ENCODE measurements at regions not wholly inside any gene's neighbourhood (a gene's known extent, or its start where the extent isn't known, plus 50 kb on each side); places are given as distances from the start of the nearest gene placed in this dataset.
"Not testable (repeated sequence)": the region's sequence is repeated elsewhere in the genome, so short reads cannot be mapped to it uniquely, and the experiment has no call there.

DNA sequence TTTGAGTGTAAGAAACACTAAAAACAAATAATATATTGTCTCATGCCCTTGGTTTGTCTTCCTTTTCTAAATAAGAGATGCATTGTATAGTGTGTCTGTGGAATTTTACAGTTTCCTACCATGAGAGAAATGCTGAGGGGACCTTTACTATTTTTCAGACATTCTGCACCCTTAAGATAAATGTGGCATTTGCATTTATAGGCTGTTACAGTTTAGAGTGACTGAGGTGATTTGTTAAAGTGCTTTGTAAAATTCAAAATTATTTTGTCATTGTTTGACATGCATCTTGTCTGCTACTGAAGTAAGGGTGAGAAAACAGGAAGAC lies 78.9 kb upstream of the ZSWIM2 start:
- H3K4me1 ChIP-seq (ENCODE audit: control insufficient read depth, insufficient read depth, low read length), result no peaks in the 10 kb centered on the region
- no peaks in the 10 kb centered on the region for H3K36me3 ChIP-seq (ENCODE audit: control insufficient read depth, insufficient read depth, low read length)
- H3K4me3 ChIP-seq (ENCODE audit: low read depth, low read length), result no peak overlapping the region
- H3K9ac ChIP-seq (ENCODE audit: low read length), result no peak overlapping the region
- H3K9me3 ChIP-seq (ENCODE audit: control insufficient read depth, insufficient read depth, low read depth, low read length), result no peaks in the 10 kb centered on the region
- H3K27ac ChIP-seq (ENCODE audit: low read depth, low read length), result no peak overlapping the region
- no peaks in the 10 kb centered on the region for H3K27me3 ChIP-seq (ENCODE audit: control insufficient read depth, insufficient read depth, low read length)

DNA sequence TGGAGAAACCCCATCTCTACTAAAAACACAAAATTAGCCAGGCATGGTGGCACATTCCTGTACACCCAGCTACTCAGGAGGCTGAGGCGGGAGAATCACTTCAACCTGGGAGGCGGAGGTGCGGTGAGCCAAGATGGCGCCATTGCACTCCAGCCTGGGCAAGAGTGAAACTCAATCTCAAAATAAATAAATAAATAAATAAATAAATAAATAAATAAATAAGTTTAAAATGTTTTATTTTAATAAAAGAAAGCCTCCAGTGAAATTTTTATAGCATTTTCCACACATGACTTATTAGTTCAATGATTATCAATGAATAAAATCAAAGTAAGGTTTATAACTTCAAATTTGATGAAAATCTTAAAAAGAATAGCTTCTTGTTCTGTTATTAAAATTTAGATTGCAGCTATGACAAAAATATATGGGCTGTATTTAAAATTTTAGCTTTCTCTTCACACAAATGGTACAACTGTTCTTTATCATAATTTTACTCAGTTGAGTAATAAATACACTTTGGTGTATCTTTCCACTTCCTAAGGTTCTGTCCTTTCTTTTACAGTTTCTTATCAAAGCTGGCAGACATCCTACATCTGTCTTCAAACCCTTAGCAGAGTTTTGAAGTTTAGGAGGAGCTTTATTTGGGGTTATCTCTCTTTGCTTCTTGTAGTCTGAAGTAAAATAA lies 78.4 kb upstream of the ZSWIM2 start:
- Histone ChIP-seq H3K27me3 (ENCODE audit: control insufficient read depth, insufficient read depth, low read length) (no peaks in the 10 kb centered on the region), H3K4me1 (ENCODE audit: control insufficient read depth, insufficient read depth, low read length) (no peaks in the 10 kb centered on the region), H3K36me3 (ENCODE audit: control insufficient read depth, insufficient read depth, low read length) (no peaks in the 10 kb centered on the region), H3K9me3 (ENCODE audit: control insufficient read depth, insufficient read depth, low read depth, low read length) (no peaks in the 10 kb centered on the region), H3K4me3 (ENCODE audit: low read depth, low read length) (no peak overlapping the region), H3K27ac (ENCODE audit: low read depth, low read length) (no peak overlapping the region), H3K9ac (ENCODE audit: low read length) (no peak overlapping the region)

DNA sequence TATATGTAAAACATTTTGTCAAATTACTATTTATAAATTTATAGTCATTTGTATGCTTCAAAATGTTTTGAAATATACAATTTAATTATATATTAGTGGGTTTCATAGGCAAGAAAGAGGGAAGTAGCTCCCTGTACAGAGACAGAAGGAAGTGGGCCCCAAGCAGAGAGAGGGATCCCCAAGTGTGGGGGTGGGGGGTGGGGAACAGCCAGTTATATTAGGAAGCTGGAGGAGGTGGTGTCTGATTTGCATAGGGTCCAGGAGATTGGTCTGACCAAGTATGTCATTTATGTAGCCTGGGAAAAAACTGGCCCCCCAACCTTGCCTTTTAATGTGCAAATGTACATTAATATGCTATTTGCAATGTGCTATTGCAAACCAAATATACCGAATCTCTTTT lies 76.5 kb upstream of the ZSWIM2 start:
- H3K4me3 ChIP-seq (ENCODE audit: low read depth, low read length), result no peak overlapping the region

GRCh38 chr2:186922316-186922715 lies 73.3 kb upstream of the ZSWIM2 start:
- not testable (repeated sequence) for H3K27ac ChIP-seq (ENCODE audit: low read depth, low read length); H3K9ac ChIP-seq (ENCODE audit: low read length); H3K9me3 ChIP-seq (ENCODE audit: control insufficient read depth, insufficient read depth, low read depth, low read length); H3K4me1 ChIP-seq (ENCODE audit: control insufficient read depth, insufficient read depth, low read length); H3K27me3 ChIP-seq (ENCODE audit: control insufficient read depth, insufficient read depth, low read length); H3K36me3 ChIP-seq (ENCODE audit: control insufficient read depth, insufficient read depth, low read length); H3K4me3 ChIP-seq (ENCODE audit: low read depth, low read length)

More for the DNA sequence above, 76.5 kb upstream of the ZSWIM2 start:
- no peaks in the 10 kb centered on the region for H3K27me3 ChIP-seq (ENCODE audit: control insufficient read depth, insufficient read depth, low read length)
- no peaks in the 10 kb centered on the region for H3K36me3 ChIP-seq (ENCODE audit: control insufficient read depth, insufficient read depth, low read length)
- no peak overlapping the region for H3K9ac ChIP-seq (ENCODE audit: low read length)
- no peaks in the 10 kb centered on the region for H3K4me1 ChIP-seq (ENCODE audit: control insufficient read depth, insufficient read depth, low read length)
- H3K27ac ChIP-seq (ENCODE audit: low read depth, low read length), result no peak overlapping the region
- no peaks in the 10 kb centered on the region for H3K9me3 ChIP-seq (ENCODE audit: control insufficient read depth, insufficient read depth, low read depth, low read length)

- Histone ChIP-seq H3K9me3 (ENCODE audit: control insufficient read depth, insufficient read depth, low read depth, low read length) (no peaks in the 10 kb centered on the region), H3K4me1 (ENCODE audit: control insufficient read depth, insufficient read depth, low read length) (no peaks in the 10 kb centered on the region), H3K36me3 (ENCODE audit: control insufficient read depth, insufficient read depth, low read length) (no peaks in the 10 kb centered on the region), H3K27ac (ENCODE audit: low read depth, low read length) (no peak overlapping the region), H3K27me3 (ENCODE audit: control insufficient read depth, insufficient read depth, low read length) (no peaks in the 10 kb centered on the region), H3K9ac (ENCODE audit: low read length) (no peak overlapping the region), H3K4me3 (ENCODE audit: low read depth, low read length) (no peak overlapping the region)
Observed at GRCh38 chr2:186919296-186919695, 70.3 kb upstream of the ZSWIM2 start.

- no peak overlapping the region for H3K27ac ChIP-seq (ENCODE audit: low read depth, low read length)
- H3K9me3 ChIP-seq (ENCODE audit: control insufficient read depth, insufficient read depth, low read depth, low read length), result no peaks in the 10 kb centered on the region
- H3K36me3 ChIP-seq (ENCODE audit: control insufficient read depth, insufficient read depth, low read length), result no peaks in the 10 kb centered on the region
- H3K9ac ChIP-seq (ENCODE audit: low read length), result no peak overlapping the region
- H3K4me3 ChIP-seq (ENCODE audit: low read depth, low read length), result no peak overlapping the region
- no peaks in the 10 kb centered on the region for H3K27me3 ChIP-seq (ENCODE audit: control insufficient read depth, insufficient read depth, low read length)
- no peaks in the 10 kb centered on the region for H3K4me1 ChIP-seq (ENCODE audit: control insufficient read depth, insufficient read depth, low read length)
Observed at GRCh38 chr2:186918495-186918894, 69.5 kb upstream of the ZSWIM2 start.

- Histone ChIP-seq H3K27ac (ENCODE audit: low read depth, low read length) (no peak overlapping the region), H3K36me3 (ENCODE audit: control insufficient read depth, insufficient read depth, low read length) (no peaks in the 10 kb centered on the region), H3K4me3 (ENCODE audit: low read depth, low read length) (no peak overlapping the region), H3K9me3 (ENCODE audit: control insufficient read depth, insufficient read depth, low read depth, low read length) (no peaks in the 10 kb centered on the region), H3K9ac (ENCODE audit: low read length) (no peak overlapping the region), H3K4me1 (ENCODE audit: control insufficient read depth, insufficient read depth, low read length) (no peaks in the 10 kb centered on the region), H3K27me3 (ENCODE audit: control insufficient read depth, insufficient read depth, low read length) (no peaks in the 10 kb centered on the region)
Observed at GRCh38 chr2:186917866-186918265, 68.9 kb upstream of the ZSWIM2 start.

- Histone ChIP-seq H3K9ac (ENCODE audit: low read length) (no peak overlapping the region), H3K27ac (ENCODE audit: low read depth, low read length) (no peak overlapping the region), H3K9me3 (ENCODE audit: control insufficient read depth, insufficient read depth, low read depth, low read length) (no peaks in the 10 kb centered on the region), H3K36me3 (ENCODE audit: control insufficient read depth, insufficient read depth, low read length) (no peaks in the 10 kb centered on the region), H3K4me1 (ENCODE audit: control insufficient read depth, insufficient read depth, low read length) (no peaks in the 10 kb centered on the region), H3K4me3 (ENCODE audit: low read depth, low read length) (no peak overlapping the region), H3K27me3 (ENCODE audit: control insufficient read depth, insufficient read depth, low read length) (no peaks in the 10 kb centered on the region)
Observed at GRCh38 chr2:186913870-186914269, 64.9 kb upstream of the ZSWIM2 start.

DNA sequence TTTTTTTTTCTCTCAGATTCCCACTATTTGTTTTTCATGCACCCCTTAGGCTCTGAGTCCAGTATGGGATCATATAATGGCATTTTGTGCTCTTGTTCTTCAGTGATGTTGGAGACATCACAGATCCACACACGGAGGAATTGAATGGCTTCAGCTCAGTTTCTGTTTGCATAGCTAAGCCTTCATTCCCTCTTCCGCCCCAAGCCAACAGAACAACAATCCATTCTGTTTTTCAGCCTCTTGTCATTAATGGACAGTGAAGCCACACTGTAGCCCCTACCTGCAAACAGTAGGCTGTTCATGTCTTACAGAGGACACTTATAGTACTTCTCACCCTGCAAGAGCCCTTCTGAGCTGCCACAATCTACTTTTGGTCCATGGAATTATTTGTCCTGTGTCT lies 64.0 kb upstream of the ZSWIM2 start:
- no peaks in the 10 kb centered on the region for H3K27me3 ChIP-seq (ENCODE audit: control insufficient read depth, insufficient read depth, low read length)
- H3K9ac ChIP-seq (ENCODE audit: low read length), result no peak overlapping the region
- H3K27ac ChIP-seq (ENCODE audit: low read depth, low read length), result no peak overlapping the region
- H3K4me3 ChIP-seq (ENCODE audit: low read depth, low read length), result no peak overlapping the region
- H3K36me3 ChIP-seq (ENCODE audit: control insufficient read depth, insufficient read depth, low read length), result no peaks in the 10 kb centered on the region
- no peaks in the 10 kb centered on the region for H3K9me3 ChIP-seq (ENCODE audit: control insufficient read depth, insufficient read depth, low read depth, low read length)
- H3K4me1 ChIP-seq (ENCODE audit: control insufficient read depth, insufficient read depth, low read length), result no peaks in the 10 kb centered on the region

DNA sequence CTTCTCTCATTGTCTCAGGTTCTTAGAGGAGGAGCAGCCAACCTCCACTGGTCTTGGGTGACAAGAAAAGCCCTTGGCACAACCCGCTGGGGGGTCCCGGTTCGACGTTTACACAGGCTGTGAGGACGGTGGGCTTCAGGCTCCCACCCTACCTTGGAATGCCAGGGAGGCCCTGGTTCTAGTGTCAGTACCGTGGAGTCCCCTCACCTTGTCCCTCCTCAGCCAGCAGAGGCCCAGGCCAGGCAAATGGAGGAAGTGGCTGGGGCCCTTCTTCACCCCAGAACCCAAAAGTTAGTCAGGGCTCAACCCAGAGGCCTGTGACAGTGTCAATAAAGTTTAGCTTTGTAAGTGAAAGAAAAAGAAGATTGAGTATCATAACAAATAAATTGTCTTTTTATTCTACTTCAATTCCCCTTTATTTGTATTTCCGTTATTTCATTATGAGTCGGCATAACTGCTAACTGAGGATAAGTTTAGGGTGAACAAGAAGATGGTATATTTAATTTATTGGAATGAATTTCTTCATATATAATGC lies 62.6 kb upstream of the ZSWIM2 start:
- Histone ChIP-seq H3K4me1 (ENCODE audit: control insufficient read depth, insufficient read depth, low read length) (no peaks in the 10 kb centered on the region), H3K9ac (ENCODE audit: low read length) (no peak overlapping the region), H3K9me3 (ENCODE audit: control insufficient read depth, insufficient read depth, low read depth, low read length) (no peaks in the 10 kb centered on the region), H3K4me3 (ENCODE audit: low read depth, low read length) (no peak overlapping the region), H3K27me3 (ENCODE audit: control insufficient read depth, insufficient read depth, low read length) (no peaks in the 10 kb centered on the region), H3K36me3 (ENCODE audit: control insufficient read depth, insufficient read depth, low read length) (no peaks in the 10 kb centered on the region), H3K27ac (ENCODE audit: low read depth, low read length) (no peak overlapping the region)

GRCh38 chr2:186910996-186911395 lies 62.0 kb upstream of the ZSWIM2 start:
- H3K9ac ChIP-seq (ENCODE audit: low read length), result no peak overlapping the region
- H3K4me3 ChIP-seq (ENCODE audit: low read depth, low read length), result no peak overlapping the region
- no peaks in the 10 kb centered on the region for H3K9me3 ChIP-seq (ENCODE audit: control insufficient read depth, insufficient read depth, low read depth, low read length)
- no peak overlapping the region for H3K27ac ChIP-seq (ENCODE audit: low read depth, low read length)
- no peaks in the 10 kb centered on the region for H3K4me1 ChIP-seq (ENCODE audit: control insufficient read depth, insufficient read depth, low read length)
- H3K36me3 ChIP-seq (ENCODE audit: control insufficient read depth, insufficient read depth, low read length), result no peaks in the 10 kb centered on the region
- no peaks in the 10 kb centered on the region for H3K27me3 ChIP-seq (ENCODE audit: control insufficient read depth, insufficient read depth, low read length)

GRCh38 chr2:186909095-186909494 lies 60.1 kb upstream of the ZSWIM2 start:
- no peak overlapping the region for H3K9ac ChIP-seq (ENCODE audit: low read length)
- no peaks in the 10 kb centered on the region for H3K9me3 ChIP-seq (ENCODE audit: control insufficient read depth, insufficient read depth, low read depth, low read length)
- H3K36me3 ChIP-seq (ENCODE audit: control insufficient read depth, insufficient read depth, low read length), result no peaks in the 10 kb centered on the region
- H3K27me3 ChIP-seq (ENCODE audit: control insufficient read depth, insufficient read depth, low read length), result no peaks in the 10 kb centered on the region
- no peak overlapping the region for H3K4me3 ChIP-seq (ENCODE audit: low read depth, low read length)
- no peak overlapping the region for H3K27ac ChIP-seq (ENCODE audit: low read depth, low read length)
- H3K4me1 ChIP-seq (ENCODE audit: control insufficient read depth, insufficient read depth, low read length), result no peaks in the 10 kb centered on the region
